GM12878 (cell line): ENCODE measurements at regions not wholly inside any gene's neighbourhood (a gene's known extent, or its start where the extent isn't known, plus 50 kb on each side); places are given as distances from the start of the nearest gene placed in this dataset.

Experiments used
- ATAC-seq: fragments of 200-7000 bp; cut with Tn5 transposase; 3 replicates; pipeline ENCODE4 v1.9.1; 2020; ENCODE audit warnings: mild to moderate bottlenecking, moderate library complexity
- BruUV-seq: library from RNA; stranded (reverse); fragments of 400-500 nt; replicated peaks from 2 replicates; lab custom pipeline; 2021; lab: Mats Ljungman, UMichigan
- CTCF ChIA-PET: fragments of 300-600 bp; sonication (Branson Sonifier 250); formaldehyde crosslinking; extraction: SDS; loops from one replicate; lab custom pipeline; 2021; ENCODE audit warnings: inconsistent platforms; lab: Yijun Ruan, JAX
- POLR2A ChIA-PET: fragments of 350-600 bp; formaldehyde crosslinking; extraction: SDS; loops from one replicate; lab custom pipeline; 2021; ENCODE audit warnings: inconsistent platforms; lab: Charles Lee
- RAD21 ChIA-PET: fragments of 300-600 bp; sonication (Branson Sonifier 250); formaldehyde crosslinking; loops from one replicate; lab custom pipeline; 2023; ENCODE audit warnings: antibody characterized with exemption; ENCODE audit not compliant: unreplicated experiment; lab: Charles Lee
- SMC1A ChIA-PET: fragments of 300-600 bp; sonication (Branson Sonifier 250); formaldehyde crosslinking; loops from one replicate; lab custom pipeline; 2023; ENCODE audit not compliant: unreplicated experiment, uncharacterized antibody; lab: Charles Lee
- DNase-seq: peaks from one replicate; pipeline ENCODE4 v3.0.0-alpha.2; 2011; ENCODE audit warnings: low read depth, low spot score
- FAIRE-seq: peaks from 3 replicates; lab custom pipeline; 2011; peaks lifted over from hg19 to GRCh38; lab: Jason Lieb, UNC
- H2AFZ ChIP-seq: 2 replicates; pipeline ENCODE4 v1.6.0; 2011; ENCODE audit warnings: low read depth, low read length, control low read depth; ENCODE audit not compliant: control insufficient read depth
- H3K27ac ChIP-seq: 2 replicates; pipeline ENCODE4 v1.5.1; 2011; ENCODE audit warnings: control low read depth; ENCODE audit not compliant: control insufficient read depth, insufficient read depth
- H3K27me3 ChIP-seq, 2 experiments: replicated peaks in 1 of 2; 2 replicates each; pipeline versions ENCODE4 v1.6.0 to v1.6.1; 2011; ENCODE audit warnings: low read length in 1 of 2; ENCODE audit not compliant: control insufficient read depth in 2 of 2, insufficient read depth in 2 of 2
- H3K36me3 ChIP-seq, 2 experiments: 2 replicates each; pipeline ENCODE4 v1.5.1; 2011; ENCODE audit warnings: low read length in 1 of 2; ENCODE audit not compliant: control insufficient read depth in 2 of 2, insufficient read depth in 2 of 2
- H3K4me1 ChIP-seq: 2 replicates; pipeline ENCODE4 v1.6.1; 2011; ENCODE audit warnings: mild to moderate bottlenecking, low read length, moderate library complexity, mixed read lengths; ENCODE audit not compliant: control insufficient read depth, insufficient read depth
- H3K4me2 ChIP-seq: 2 replicates; pipeline ENCODE4 v1.6.0; 2011; ENCODE audit warnings: control low read depth; ENCODE audit not compliant: control insufficient read depth, insufficient read depth
- H3K4me3 ChIP-seq: fragments of 200-600 bp; sonication (generic); 2 replicates; pipeline ENCODE4 v1.5.1; 2016
- H3K79me2 ChIP-seq: 2 replicates; pipeline ENCODE4 v1.6.0; 2011; ENCODE audit warnings: low read length; ENCODE audit not compliant: control insufficient read depth, insufficient read depth
- H3K9ac ChIP-seq: 2 replicates; pipeline ENCODE4 v1.8.0; 2011; ENCODE audit warnings: low read length, control low read depth, mixed read lengths; ENCODE audit not compliant: control insufficient read depth, insufficient read depth
- H3K9me3 ChIP-seq: replicated peaks from 3 replicates; pipeline ENCODE4 v1.5.1; 2011; ENCODE audit warnings: mild to moderate bottlenecking, low read length; ENCODE audit not compliant: control insufficient read depth, insufficient read depth
- H4K20me1 ChIP-seq: 2 replicates; pipeline ENCODE4 v1.6.0; 2011; ENCODE audit not compliant: control insufficient read depth, insufficient read depth
- BCL11A ChIP-seq: IDR thresholded peaks from 2 replicates; pipeline ENCODE4 v1.6.1; 2011; ENCODE audit warnings: low read depth, low read length
- CBX3 ChIP-seq: fragments of 200-600 bp; sonication (generic); IDR thresholded peaks from 2 replicates; pipeline ENCODE4 v1.6.1; 2016; ENCODE audit warnings: low read depth, borderline replicate concordance
- CEBPZ ChIP-seq: fragments of 150-350 bp; IDR thresholded peaks from 2 replicates; pipeline ENCODE4 v1.6.1; 2016; ENCODE audit warnings: low read depth, low read length
- E2F8 ChIP-seq: fragments of 450-650 bp; IDR thresholded peaks from 2 replicates; pipeline ENCODE4 v1.6.1; 2018; ENCODE audit warnings: mild to moderate bottlenecking, low read depth, moderate library complexity; ENCODE audit not compliant: partially characterized antibody
- GABPA ChIP-seq: IDR thresholded peaks from 2 replicates; pipeline ENCODE4 v1.6.1; 2014; ENCODE audit warnings: antibody characterized with exemption, low read depth, mild to moderate bottlenecking, inconsistent platforms
- HDAC6 ChIP-seq: fragments of 200-600 bp; sonication (generic); IDR thresholded peaks from one replicate; pipeline ENCODE4 v1.8.0; 2017; ENCODE audit warnings: antibody characterized with exemption; ENCODE audit not compliant: unreplicated experiment
- IKZF1 ChIP-seq: fragments of 450-650 bp; conservative IDR thresholded peaks from 2 replicates; pipeline ENCODE4 v1.6.1; 2017; ENCODE audit warnings: antibody characterized with exemption, mild to moderate bottlenecking
- IRF4 ChIP-seq: IDR thresholded peaks from 2 replicates; pipeline ENCODE4 v1.6.1; 2011; ENCODE audit warnings: low read depth, low read length
- NFIC ChIP-seq: IDR thresholded peaks from 2 replicates; pipeline ENCODE4 v1.6.1; 2012; ENCODE audit warnings: low read depth, mild to moderate bottlenecking, inconsistent platforms, low read length, moderate library complexity
- PKNOX1 ChIP-seq: fragments of 450-650 bp; IDR thresholded peaks from 2 replicates; pipeline ENCODE4 v1.6.1; 2016; ENCODE audit warnings: mild to moderate bottlenecking
- TAF1 ChIP-seq: IDR thresholded peaks from 2 replicates; pipeline ENCODE4 v1.6.1; 2011; ENCODE audit warnings: mild to moderate bottlenecking, low read depth, low read length, borderline replicate concordance
- YBX1 ChIP-seq: fragments of 450-650 bp; IDR thresholded peaks from 2 replicates; pipeline ENCODE4 v1.6.1; 2016; ENCODE audit warnings: antibody characterized with exemption
- WGBS: methylation state at CpG from one replicate; pipeline ENCODE4 v1.1.6; 2016; ENCODE audit warnings: low lambda C conversion rate; ENCODE audit not compliant: insufficient replicate concordance, insufficient coverage; ENCODE audit errors: missing lambda C conversion rate; 5-methylcytosine and 5-hydroxymethylcytosine counted together
- in situ Hi-C: fragments of 300-500 bp; cut with MboI; formaldehyde crosslinking; loops from 9 replicates; pipeline ENCODE4 v1.14.3; 2018; ENCODE audit warnings: mixed read lengths
- intact Hi-C: fragments of 100-400 bp; cut with micrococcal nuclease; formaldehyde crosslinking; loops from one replicate; pipeline ENCODE4 v1.14.2; 2022; ENCODE audit not compliant: unreplicated experiment

GRCh38 chr7:63008366-63008765, 990.3 kb upstream of the ZNF722 start:
- RAD21 ChIA-PET: no interaction called here
- POLR2A ChIA-PET: no interaction called here
- in situ Hi-C loops: no loop called here
- no peak for DNase-seq
- CTCF ChIA-PET: no interaction called here
- Histone ChIP-seq H3K79me2 (no peaks in the 10 kb centered on the region), H3K4me1 (no peaks in the 10 kb centered on the region), H3K4me2 (no peak overlapping the region)
- TF ChIP-seq IRF4 (no peak), IKZF1 (no peak), NFIC (no peak), BCL11A (no peak), PKNOX1 (no peak), YBX1 (no peak), TAF1 (no peak), CEBPZ (no peak), HDAC6 (no peak), E2F8 (no peak), GABPA (no peak), CBX3 (no peak)
- TF ChIP-seq, all 136 proteins: peak for 0
- FAIRE-seq: no peak
- no peak for ATAC-seq
- Histone ChIP-seq H3K9me3 (no peaks in the 10 kb centered on the region; the same call in 2 of the 3 replicates), H3K36me3 (no peaks in the 10 kb centered on the region), H2AFZ (no peak overlapping the region), H3K27ac (no peak overlapping the region), H3K9ac (no peak overlapping the region), H3K4me3 (no peak overlapping the region), H4K20me1 (no peaks in the 10 kb centered on the region), H3K27me3 (no peaks in the 10 kb centered on the region)
- WGBS: 79% methylated on average over 2 of the region's 2 CpGs
- BruUV-seq: no TSS peak
- intact Hi-C loops: no loop called here
- SMC1A ChIA-PET: no interaction called here
